ENCODE measurements at regions not wholly inside any gene's neighbourhood (a gene's known extent, or its start where the extent isn't known, plus 50 kb on each side); places are given as distances from the start of the nearest gene placed in this dataset.

DNA sequence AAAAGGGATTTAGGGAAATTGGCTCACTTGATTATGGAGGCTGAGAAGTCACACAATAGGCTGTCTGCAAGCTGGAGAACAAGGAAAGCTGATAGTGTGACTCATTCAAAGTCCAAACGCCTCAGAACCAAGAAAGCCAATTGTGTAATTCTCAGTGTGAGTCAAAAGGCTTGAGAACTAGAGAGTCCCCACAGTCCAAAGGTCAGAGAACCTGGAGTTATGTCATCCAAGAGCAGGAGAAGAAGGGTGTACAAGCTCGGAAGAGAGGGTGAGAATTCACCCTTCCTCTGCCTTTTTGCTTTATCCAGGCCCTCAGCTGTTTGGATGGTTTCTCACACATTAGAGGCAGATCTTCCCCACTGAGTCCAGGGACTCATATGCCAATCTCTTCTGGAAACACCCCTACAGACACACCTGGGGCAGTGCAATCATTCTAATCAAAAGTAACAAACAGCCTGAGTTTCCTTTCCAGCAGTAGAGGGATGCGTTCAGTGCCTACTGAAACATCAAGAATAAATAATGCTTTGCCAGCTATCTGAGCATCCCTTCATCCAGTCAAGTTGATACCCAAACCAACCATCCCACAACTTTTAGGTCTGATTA, 271.5 kb downstream of the SATB1 start:
- TF ChIP-seq POLR2AphosphoS5 (IDR thresholded peaks at IDR 0.05; ENCODE audit: low read depth, low read length) = no peak
- no peak for TF ChIP-seq POLR2A (IDR thresholded peaks at IDR 0.05; ENCODE audit: low read depth, low read length)

All from GM12892 (cell line).